GM21381 (cell line): ENCODE measurements at regions not wholly inside any gene's neighbourhood (a gene's known extent, or its start where the extent isn't known, plus 50 kb on each side); places are given as distances from the start of the nearest gene placed in this dataset.

ENCODE experiments used
- ATAC-seq: cut with Tn5 transposase; IDR thresholded peaks from one replicate; pipeline ENCODE4 v1.9.1; 2021; ENCODE audit warnings: mild to moderate bottlenecking, moderate library complexity; ENCODE audit not compliant: unreplicated experiment

DNA sequence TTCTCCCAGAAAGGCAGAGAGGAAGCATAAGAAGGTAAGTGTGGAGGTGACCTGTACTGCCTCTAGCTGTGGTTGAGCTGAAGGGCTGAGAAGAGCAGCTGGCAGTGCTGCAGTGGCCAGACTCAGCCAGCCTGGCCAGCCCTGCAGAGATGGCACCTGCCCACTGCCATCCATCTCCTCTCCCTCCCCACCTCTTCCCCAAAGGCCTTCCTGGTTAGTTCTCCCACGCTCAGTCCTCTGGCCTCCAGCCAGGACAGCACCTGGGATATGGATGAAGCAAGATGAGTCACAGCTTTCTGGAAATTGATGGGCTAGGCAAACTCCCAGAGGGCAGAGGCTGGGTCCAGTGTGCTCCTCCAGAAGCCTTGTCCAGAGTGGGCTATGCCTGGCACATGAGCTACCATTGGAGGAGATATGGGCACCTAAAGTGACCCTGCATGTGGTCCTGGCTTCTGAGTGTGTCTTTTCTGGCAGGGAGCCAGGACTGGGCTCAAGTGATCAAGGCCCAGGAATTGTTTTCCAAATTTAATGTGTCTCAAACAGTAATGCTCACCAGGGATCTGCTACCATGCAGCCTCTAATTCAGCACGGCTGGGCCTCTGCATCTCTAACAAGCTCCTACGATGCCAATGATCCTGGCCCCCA lies 81.0 kb upstream of the CACUL1 start:
- no peak for ATAC-seq

DNA sequence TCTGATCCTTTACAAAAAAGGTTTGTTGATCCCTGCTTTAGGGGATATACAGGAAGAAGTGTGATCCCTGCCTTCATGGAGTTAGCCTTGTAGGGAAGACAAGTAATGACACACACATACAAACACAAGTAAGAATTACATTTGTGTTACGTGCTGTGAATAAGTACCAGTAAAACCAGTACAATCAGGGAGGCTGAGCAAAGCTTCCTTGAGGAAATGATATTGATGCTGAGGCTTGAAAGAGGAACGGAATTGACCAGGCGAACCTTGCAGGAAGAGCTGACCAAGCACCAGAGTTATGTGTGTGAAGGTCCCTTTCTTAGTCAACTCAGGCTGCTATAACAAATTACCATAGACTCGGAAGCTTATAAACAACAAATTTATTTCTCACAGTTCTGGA lies 83.6 kb upstream of the CACUL1 start:
- ATAC-seq = no peak

DNA sequence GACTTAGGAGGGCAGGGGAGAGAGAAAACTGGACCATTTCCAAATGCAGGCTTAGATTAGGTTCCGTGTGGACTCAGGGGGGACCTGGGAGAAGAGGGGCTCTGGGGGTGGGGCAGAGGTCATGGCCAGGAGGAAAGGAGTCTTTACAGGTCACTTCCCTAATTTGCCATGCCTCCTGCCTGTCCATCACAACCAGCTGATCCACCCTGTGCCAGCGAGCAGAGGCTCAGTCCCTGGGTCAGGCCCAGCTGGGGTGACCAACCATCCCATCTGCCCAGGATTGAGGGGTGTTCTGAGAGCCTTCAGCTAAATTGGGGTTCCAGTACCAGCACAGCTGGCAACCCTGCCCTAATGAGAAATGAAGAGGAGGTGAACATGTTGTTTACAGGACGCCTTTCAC lies 84.6 kb upstream of the CACUL1 start:
- ATAC-seq = no peak

DNA sequence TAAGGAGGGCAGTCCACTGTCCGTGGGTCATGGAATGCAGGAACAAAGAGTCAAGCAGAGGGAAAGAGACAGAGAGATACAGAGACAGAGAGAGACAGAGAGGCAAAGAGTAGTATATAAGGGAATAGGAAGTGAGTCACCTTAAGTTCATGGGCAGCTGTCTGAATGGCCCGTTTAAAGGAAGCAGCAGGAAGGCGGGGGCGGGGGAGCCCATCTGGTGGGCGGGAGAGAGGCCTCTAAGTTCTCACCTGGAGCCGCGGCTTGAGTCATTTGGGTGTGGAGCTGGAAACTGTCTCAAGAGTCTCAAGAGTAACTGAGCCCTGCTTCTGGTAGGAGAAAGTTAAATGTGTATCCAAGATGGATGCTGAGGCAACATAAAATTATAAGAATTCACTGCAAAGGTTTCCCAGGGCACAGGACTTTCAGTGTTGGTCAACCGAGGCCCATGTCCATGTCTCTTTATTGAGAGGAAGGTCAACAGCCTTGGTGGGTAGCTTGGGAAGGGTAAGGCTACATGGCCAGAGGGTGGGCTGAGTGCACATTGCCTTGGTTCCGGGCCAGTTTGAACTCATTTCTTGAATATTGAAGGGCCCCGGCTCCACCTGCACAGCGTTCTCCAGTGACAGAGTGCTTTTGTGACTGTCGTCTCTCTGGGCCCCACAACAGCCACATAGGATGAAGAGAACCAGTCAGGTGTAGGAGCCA lies 85.5 kb upstream of the CACUL1 start:
- no peak for ATAC-seq

DNA sequence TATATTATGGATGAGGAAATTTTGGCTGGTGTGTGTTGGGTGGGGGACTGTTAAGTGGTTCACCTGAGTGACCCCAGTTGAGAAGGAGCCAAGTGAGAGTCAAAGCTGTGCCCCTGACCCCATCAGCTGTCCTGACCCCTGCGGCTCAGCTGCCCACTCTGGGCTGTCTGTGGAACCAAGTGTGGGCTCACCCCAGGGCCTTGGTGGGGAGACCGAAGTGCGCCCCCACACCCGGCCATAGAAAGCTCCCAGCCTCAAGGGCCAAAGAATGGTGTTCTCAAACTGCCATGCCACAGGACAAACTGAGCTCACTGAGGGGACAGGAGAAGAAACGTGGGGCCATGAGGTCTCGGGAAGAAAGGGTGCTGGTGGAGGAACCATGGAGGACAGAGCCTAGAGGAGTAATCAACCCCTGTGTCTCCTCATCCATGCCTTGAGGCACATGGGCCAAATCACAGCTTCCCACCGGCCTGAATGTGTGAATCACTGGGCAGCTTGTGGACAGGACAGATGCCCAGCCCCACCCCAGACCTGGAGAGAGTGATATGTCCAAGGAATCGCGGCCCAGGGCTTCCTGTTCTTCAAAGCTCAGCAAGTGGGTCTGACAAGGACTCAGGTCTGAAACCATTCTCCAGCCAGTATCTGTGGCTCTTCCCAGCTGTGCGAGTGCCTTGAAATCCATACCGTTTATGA lies 86.2 kb upstream of the CACUL1 start:
- ATAC-seq = no peak

DNA sequence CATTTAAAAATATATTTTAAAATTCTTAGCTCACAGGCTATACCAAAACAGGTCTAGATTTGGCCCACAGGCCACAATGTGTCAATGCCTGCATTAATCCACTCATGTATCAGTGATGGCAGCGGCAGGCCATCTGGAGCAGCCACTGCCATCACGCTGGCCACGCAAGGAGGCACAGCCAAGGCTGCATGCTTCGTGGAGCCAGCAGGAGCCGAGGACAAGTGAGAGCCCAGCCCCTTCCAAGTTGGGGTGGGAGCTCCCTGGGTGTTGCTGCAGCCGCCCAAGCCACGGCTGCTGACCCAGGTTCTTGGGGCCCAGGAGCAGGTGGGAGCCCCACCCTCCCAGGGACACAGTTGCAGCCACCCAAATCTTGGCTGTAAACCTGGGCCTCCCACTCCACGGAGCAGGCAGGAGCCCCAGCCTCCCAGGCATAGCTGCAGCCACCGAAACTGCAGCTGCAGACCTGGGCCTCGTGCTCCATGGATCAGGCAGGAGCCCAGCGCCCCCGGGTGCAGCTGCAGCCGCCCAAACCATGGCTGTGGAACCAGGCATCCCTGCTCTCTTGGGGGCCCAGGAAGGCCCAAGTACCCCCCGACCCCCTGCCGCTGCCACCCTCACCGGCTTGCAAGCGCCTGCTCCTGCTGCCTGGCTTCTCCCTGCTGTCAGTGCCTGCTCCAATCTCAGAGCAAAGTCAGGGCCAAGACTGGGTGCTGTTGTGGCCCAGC lies 87.3 kb upstream of the CACUL1 start:
- ATAC-seq = no peak

DNA sequence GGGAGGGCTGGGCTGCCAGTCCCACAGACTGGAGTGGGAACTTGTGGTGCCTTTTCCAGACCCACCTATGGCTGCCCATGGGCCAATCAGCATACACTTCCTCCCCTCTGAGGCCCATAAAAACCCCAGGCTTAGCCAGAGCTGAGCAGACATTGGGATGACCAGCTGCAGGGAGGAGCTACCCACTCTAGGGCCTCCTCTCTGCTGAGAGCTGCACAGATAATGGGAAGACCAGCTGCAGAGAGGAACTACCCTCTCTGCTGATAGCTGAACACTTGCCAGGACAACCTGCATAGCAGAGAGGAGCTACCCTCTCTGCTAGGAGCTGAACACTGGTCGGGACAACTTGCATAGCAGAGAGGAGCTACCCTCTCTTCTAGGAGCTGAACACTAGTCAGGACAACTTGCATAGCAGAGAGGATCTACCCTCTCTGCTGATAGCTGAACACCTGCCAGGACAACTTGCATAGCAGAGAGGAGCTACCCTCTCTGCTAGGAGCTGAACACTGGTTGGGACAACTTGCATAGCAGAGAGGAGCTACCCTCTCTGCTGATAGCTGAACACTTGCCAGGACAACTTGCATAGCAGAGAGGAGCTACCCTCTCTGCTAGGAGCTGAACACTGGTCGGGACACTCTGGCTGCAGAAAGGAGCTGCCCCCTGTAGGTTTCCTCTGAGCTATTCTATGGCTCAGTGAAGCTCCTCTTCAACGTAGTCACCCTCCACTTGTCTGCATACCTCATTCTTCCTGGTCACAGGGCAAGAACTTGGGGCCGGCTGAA lies 88.3 kb upstream of the CACUL1 start:
- ATAC-seq = no peak

DNA sequence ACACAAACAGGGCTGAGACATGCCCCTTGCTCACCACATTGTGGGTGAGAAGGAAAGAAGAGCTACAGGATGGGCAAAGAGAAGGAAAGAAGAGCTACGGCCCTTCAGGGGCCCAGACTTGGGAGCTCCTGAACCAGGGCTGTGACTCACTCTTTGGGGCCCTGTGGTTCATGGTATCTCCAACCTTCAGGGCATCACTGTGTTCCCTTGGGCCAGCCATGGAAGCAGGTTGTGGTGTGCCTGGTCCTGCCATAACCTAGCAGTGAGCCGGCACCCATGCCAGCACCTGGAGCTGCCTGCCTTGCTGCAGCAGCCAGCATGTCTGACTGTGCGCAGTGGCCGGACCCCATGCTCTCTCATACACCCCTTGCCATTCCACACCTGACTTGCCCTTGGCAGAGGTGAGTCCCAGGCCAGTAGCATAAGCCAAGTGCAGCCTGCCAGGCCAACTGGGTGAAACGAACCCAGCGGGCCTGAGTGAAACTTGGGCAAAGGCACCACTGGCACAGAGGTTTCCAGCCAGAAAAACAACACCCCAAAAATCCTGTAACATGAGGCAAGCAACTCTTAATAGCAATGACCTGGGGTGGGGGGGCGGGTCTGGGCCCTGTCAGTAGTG lies 89.0 kb upstream of the CACUL1 start:
- ATAC-seq = no peak

DNA sequence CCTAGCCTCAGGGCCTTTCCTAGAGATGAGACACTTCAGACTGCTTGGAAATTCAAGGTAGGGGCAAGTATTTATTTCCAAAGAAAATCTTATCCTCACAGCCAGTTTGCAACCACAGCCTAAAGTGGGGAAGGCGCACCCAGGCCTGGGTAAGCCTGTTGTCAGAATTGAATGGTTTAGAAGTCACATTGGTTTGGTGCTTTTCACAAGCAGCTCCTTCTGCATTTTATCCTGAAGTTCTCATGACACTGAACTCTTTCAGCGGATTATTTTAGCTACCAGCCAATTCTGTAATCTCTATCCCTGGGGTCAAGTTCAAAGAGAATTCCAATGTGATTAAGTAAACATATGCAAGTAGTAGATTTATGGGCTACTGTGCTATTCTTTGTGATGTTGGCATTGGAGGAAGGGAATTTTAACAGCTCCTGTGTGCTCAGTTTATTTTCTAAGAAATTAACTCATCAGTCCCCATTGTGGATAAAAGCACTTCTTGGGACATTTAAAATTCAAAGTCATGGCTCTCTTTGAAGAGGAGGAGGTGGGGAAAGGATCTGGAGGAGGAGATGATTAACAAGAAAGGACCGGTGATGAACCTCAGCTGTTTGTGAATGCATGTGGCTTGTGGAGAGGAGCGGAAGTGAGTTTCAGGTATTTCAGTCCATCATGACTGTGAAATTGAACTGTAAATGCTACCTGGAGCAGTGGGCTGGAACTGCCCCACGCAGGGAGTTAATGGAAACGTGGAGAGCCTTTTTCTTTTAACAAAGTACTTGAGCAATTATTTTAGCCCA lies 90.2 kb upstream of the CACUL1 start:
- no peak for ATAC-seq

DNA sequence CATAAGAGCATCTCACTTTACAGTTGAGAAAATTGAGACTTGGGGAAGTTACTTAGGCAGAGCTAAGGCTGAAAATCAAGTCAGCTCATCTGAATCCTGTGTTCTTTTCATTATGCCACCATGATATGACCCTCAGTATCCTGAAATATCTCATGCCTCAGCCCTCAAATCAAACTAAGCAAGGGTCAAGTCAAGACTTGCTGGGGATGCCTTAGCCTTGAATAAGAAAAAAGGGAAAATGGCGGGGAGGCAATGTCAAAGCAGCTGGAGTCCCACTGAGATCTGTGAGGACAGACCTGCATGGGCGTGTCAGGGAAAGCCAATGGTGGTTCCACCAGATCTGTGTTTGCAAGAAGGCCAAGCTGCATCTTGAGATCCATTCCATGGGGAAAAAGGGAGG lies 91.0 kb upstream of the CACUL1 start:
- no peak for ATAC-seq

DNA sequence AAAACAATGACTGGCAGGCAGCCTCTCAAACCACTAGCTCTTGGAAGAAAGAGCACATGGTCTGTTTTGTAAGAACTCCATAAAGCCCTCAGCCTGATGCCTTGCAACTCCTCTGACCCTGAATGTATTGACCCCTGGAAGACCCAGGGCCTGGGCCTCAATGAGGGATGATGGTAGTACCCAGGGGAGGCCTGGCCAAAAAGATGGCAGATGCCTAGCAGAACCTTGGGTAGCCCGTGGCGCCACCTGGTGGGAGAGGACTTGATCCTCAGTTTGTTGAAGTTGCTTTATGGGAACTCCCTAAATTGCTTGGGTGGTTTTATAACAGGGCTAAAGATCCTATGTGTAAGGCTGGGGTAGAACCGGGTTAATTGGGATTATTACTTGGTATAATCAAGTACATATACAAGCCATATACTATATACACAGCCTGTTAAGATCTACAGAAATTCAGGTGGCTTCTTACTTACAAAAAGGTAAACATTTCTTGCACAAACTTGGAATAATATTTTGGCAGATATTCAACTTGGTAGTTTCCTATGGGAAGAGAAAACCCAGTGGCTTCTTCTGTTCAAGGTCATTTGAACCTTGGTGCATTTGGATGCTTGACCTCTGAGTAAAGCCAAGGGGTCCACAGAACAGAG lies 95.8 kb upstream of the CACUL1 start:
- peak; percentile 64 for ATAC-seq

DNA sequence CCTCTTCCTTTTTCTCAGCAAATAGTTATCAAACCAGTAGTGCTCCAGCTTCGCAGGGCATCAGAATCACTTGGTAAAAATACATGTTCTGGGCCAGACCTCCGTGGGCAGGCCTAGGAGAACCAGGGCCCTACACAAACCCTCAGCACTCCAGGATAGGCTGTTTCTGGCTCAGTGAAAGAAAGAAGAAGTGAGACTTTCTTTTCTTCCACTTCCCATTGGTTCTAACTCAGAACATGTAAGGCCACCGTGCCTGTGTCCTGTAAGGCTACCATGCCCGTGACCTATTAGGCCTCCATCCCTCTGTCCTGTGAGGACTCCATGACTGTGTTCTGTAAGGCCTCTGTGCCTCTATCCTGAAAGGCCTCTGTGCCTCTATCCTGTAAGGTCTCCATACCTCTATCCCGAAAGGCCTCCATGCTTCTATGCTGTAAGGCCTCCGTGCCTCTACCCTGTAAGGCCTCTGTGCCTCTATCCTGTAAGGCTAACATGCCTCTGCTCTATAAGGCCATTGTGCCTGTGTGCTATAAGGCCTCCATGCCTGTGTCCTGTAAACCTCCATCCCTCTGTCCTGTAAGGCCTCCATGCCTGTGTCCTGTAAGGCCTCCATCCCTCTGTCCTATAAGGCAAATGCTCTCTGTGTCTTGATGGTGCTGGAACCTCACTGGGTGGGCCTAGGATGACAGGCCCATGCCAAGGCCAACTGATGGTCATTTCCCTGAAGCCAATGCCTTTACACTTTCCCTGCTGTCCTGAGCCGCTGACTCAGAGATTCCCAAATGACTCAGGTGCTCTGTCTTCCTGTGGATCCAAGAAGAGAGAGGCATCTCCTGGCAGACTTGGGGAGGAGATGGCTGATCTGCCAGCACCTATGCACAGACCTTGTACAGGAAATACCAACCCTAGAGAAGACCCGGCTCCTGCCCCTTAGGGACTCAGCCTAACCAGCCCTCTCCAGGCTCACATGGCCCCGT lies 96.6 kb upstream of the CACUL1 start:
- ATAC-seq = no peak

DNA sequence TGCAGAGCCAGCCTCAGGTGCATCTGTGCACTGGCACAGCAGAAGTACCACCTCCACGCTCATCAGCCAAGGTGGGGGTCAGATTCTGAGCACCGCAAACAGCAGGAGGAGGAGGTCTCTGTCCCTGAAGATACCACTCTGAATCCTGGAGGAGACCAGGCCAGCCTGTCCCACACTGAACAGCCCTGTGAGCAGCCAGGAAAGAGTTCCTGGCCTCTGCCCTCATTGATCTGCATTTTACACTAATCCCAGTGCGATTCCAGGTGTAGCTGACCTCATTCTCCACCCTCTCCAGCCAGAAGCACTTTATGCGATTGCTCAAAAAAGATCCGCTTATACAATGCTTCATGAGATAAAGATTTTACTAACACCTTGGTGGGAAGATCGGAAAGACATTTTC lies 99.1 kb upstream of the CACUL1 start:
- ATAC-seq = no peak

DNA sequence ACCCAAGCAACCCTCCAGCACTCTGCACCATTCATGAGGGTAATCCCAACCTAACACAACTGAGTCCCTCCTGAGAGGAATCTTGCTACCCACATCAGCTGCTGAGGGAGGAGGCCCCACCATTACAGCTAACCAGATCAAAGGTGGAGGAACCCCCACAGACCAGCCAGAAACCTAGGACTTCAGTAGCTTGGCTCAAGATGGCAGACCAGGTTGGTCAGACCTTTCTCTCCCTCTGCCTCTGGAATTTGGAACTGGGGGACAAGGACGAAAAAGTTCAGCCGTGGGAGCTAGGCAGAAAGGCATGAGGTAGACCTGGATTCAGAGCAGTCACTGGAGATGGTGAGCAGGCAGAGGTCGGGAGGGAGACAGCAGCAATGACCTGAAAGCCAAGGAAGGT lies 101.3 kb upstream of the CACUL1 start:
- ATAC-seq = no peak

DNA sequence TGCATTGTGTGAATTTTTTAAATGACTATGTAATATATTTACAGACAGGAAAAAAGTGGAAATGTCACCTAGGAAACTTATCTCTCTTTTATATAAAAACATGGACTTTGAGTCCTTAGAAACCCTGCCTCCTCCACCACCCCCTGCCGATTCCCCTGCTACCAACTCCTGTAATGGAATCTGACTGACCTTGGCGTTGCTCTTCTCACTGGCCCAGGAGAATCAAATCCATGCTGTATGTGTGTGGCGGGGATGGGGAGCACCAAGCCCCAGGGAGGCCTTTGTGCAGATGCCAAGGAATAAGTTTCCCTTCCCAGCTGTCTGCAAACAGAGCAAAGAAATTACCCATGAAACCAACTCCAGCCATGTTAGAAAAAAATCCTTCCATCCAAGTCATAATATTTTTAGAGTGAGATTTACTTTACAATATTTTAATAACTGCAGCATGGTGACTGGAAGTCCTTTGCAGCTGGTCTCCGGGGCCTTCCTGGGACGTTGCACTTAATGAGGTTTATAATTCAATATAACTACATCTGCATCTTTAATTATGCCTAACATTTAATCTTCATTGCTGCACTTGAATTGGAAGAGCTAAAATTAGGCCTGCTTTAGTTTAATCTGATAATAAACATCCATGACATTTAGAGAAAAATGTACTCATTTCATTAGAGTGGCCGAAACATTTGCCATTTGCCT lies 111.4 kb upstream of the CACUL1 start:
- ATAC-seq = no peak

DNA sequence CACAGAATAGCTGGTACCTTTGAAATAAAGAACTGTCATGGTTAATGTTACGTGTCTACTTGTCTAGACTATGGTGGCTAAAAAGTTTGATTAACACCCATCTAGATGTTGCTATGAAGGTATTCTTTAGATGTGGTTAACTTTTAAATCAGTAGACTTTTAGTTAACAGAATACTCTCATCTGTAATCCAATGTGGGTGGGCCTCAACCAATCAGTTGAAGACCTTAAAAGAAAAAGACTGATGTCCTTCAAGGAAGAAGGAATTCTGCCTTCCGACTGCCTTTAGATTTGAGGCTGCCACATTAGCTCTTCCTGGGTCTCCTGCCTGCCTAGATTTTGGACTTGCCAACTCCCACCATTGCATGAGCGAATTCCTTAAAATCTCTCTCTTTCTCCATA lies 113.0 kb upstream of the CACUL1 start:
- ATAC-seq = no peak

DNA sequence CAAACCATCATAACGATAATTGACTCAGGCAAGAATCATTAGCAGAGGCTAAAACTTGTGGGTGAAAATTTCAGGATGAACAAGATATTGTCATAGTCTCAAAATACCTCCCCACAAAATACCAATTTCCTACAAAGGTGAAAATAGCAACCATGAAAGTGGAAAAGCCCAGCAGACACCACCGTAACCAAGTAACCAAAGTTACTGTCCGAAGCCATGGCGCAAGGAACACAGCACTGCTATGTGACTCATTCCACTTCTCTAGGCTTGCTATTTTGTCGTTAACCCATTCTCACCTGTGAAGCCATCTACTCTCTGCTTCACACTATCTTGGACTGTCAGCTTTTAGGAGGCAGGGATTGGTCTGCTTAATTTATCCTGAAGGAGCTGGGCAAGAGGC lies 113.8 kb upstream of the CACUL1 start:
- no peak for ATAC-seq
